ENCODE measurements at regions not wholly inside any gene's neighbourhood (a gene's known extent, or its start where the extent isn't known, plus 50 kb on each side); places are given as distances from the start of the nearest gene placed in this dataset.

- no peak for TF ChIP-seq CTCF (IDR thresholded peaks at IDR 0.05)
- no peak for TF ChIP-seq POLR2AphosphoS5 (IDR thresholded peaks at IDR 0.05)
- no peak for TF ChIP-seq POLR2A (IDR thresholded peaks at IDR 0.05)
These were observed 60.3 kb upstream of the PPP2R3A start for GRCh38 chr3:135905058-135905724.
